Adrenal gland (tissue), 9 donors: ENCODE measurements at regions not wholly inside any gene's neighbourhood (a gene's known extent, or its start where the extent isn't known, plus 50 kb on each side); places are given as distances from the start of the nearest gene placed in this dataset.
"Not testable (repeated sequence)": the region's sequence is repeated elsewhere in the genome, so short reads cannot be mapped to it uniquely, and the experiment has no call there.

Experiments
- DNase-seq, 7 donors: peaks; one replicate each; pipeline ENCODE4 v3.0.0-alpha.2; 2019 to 2020
- H3K27ac ChIP-seq, 5 donors: fragments of 200-600 bp; sonication (generic) in 4 of 5; 1 replicate in 3 of 5; 2 replicates in 2 of 5; pipeline versions ENCODE4 v1.5.1 to v1.8.0; 2016 to 2020; ENCODE audit warnings: mild to moderate bottlenecking in 1 of 5
- H3K27me3 ChIP-seq: fragments of 200-600 bp; 2 replicates; pipeline ENCODE4 v1.8.0; 2021
- H3K36me3 ChIP-seq, 2 donors: fragments of 200-600 bp; replicated peaks in 1 of 2; 1 replicate in 1 of 2; 2 replicates in 1 of 2; pipeline versions ENCODE4 v1.5.1 to v1.8.0; 2018 to 2022
- H3K4me1 ChIP-seq, 2 donors: fragments of 200-600 bp; replicated peaks in 1 of 2; 1 replicate in 1 of 2; 2 replicates in 1 of 2; pipeline versions ENCODE4 v1.5.1 to v1.8.0; 2018 to 2021
- H3K4me3 ChIP-seq, 4 donors: fragments of 200-600 bp; sonication (generic) in 3 of 4; one replicate each; pipeline ENCODE4 v1.5.1; 2016 to 2018
- H3K9me3 ChIP-seq, 3 donors: fragments of 200-600 bp; sonication (generic) in 1 of 3; replicated peaks in 1 of 3; 1 replicate in 2 of 3; 2 replicates in 1 of 3; pipeline versions ENCODE4 v1.5.1 to v1.8.0; 2016 to 2021
- POLR2A ChIP-seq, 2 donors: fragments of 450-650 bp; IDR thresholded peaks; one replicate each; pipeline ENCODE4 v1.6.1; 2017; ENCODE audit warnings: antibody characterized with exemption in 2 of 2, mild to moderate bottlenecking in 2 of 2, moderate library complexity in 1 of 2
- WGBS, 4 donors: extraction: QIAGEN DNeasy Blood & Tissue Kit in 2 of 4; methylation state at CpG; one replicate each; pipeline versions ENCODE4 v1.1.5 to v1.1.7; 2013 to 2017; 5-methylcytosine and 5-hydroxymethylcytosine counted together
- intact Hi-C, 2 donors: fragments of 100-400 bp; cut with DNase I; formaldehyde crosslinking; loops; one replicate each; pipeline versions ENCODE4 v1.14.1 to v1.15.0; 2022 to 2023
- TF ChIP-seq, protein P1 (sequence below), 6 experiments: fragments of 450-650 bp in 4 of 6; fragments of 200-600 bp in 2 of 6; sonication (generic) in 1 of 6; IDR thresholded peaks; 1 replicate in 5 of 6; 2 replicates in 1 of 6; pipeline versions ENCODE4 v1.5.1 to v1.8.0; 2016 to 2021; ENCODE audit warnings: antibody characterized with exemption in 6 of 6, mild to moderate bottlenecking in 2 of 6, moderate library complexity in 1 of 6
- donor health status: healthy with polysubstance abuse.
- donor health status: Bipolar disorder and iron deficiency.
- donor health status: DM: yes; HTN: yes; CAD: no.
- donor health status: DM: no; HTN: no; CAD: no.
- donor health status: DM: no; HTN: no; CAD: no.

DNA sequence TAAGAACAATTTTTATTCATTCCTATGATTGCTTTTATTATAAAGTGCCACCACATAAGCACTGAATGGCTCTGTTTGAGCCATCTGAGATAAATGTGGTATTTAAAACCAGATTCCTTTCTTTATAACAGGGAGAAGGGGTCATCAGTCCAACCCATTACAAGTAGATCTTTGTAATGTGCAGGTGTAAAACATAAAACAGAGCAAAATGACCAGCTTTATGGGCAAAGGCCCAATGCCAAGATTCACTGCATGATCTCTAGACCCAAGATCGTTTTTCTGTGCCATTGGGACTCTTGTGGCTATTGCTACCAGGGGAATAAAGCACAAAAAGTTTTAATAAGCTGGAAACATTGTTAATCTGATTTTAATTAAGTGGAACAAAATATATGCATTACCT is 469.9 kb downstream of the PRR16 start:
- TF ChIP-seq POLR2A (IDR thresholded peaks at IDR 0.05) = no peak
- TF ChIP-seq, protein P1, sequence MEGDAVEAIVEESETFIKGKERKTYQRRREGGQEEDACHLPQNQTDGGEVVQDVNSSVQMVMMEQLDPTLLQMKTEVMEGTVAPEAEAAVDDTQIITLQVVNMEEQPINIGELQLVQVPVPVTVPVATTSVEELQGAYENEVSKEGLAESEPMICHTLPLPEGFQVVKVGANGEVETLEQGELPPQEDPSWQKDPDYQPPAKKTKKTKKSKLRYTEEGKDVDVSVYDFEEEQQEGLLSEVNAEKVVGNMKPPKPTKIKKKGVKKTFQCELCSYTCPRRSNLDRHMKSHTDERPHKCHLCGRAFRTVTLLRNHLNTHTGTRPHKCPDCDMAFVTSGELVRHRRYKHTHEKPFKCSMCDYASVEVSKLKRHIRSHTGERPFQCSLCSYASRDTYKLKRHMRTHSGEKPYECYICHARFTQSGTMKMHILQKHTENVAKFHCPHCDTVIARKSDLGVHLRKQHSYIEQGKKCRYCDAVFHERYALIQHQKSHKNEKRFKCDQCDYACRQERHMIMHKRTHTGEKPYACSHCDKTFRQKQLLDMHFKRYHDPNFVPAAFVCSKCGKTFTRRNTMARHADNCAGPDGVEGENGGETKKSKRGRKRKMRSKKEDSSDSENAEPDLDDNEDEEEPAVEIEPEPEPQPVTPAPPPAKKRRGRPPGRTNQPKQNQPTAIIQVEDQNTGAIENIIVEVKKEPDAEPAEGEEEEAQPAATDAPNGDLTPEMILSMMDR (IDR thresholded peaks at IDR 0.05) = no peak
- Histone ChIP-seq H3K27me3 (no peaks in the 10 kb centered on the region), H3K4me1 (no peaks in the 10 kb centered on the region), H3K27ac (no peak overlapping the region), H3K36me3 (no peaks in the 10 kb centered on the region), H3K4me3 (no peak overlapping the region), H3K9me3 (no peaks in the 10 kb centered on the region)
- DNase-seq = no peak
- intact Hi-C loops = no loop called here
- WGBS, 4 donors = 23 to 37% (median 27%) methylated on average over 1 of the region's 1 CpG

DNA sequence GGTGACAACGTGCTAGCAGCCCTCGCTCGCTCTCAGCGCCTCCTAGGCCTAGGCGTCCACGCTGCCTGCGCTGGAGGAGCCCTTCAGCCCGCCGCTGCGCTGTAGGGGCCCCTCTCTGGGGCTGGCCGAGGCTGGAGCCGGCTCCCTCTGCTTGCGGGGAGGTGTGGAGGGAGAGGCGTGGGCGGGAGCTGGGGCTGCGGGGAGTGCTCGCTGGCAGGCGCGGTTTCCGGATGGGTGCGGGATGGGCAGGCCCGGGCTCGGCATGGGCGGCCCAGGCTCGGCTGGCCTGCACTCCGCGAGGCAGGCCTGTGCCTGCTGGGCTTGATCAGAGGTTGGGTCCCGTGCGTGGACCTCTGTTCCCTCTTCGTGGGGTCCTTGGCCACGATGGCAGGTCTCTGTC is 472.6 kb downstream of the PRR16 start:
- TF ChIP-seq POLR2A (IDR thresholded peaks at IDR 0.05) = no peak
- no peaks in the 10 kb centered on the region for H3K9me3 ChIP-seq
- no peak overlapping the region for H3K27ac ChIP-seq
- intact Hi-C loops = no loop called here
- H3K4me1 ChIP-seq = no peaks in the 10 kb centered on the region
- DNase-seq = no peak
- H3K4me3 ChIP-seq = no peak overlapping the region
- H3K36me3 ChIP-seq = no peaks in the 10 kb centered on the region
- 82 to 87% (median 86%) methylated on average over 13 to 31 of the region's 31 CpGs for WGBS, 4 donors
- H3K27me3 ChIP-seq = no peaks in the 10 kb centered on the region

- 45 to 59% (median 50%) methylated on average over 1 of the region's 1 CpG for WGBS, 4 donors
- Histone ChIP-seq H3K9me3 (no peaks in the 10 kb centered on the region), H3K36me3 (no peaks in the 10 kb centered on the region), H3K4me1 (no peaks in the 10 kb centered on the region), H3K27ac (no peak overlapping the region), H3K27me3 (no peaks in the 10 kb centered on the region), H3K4me3 (no peak overlapping the region)
- TF ChIP-seq, protein P1 (IDR thresholded peaks at IDR 0.05) = no peak
- TF ChIP-seq POLR2A (IDR thresholded peaks at IDR 0.05) = no peak
- intact Hi-C loops = no loop called here
- DNase-seq = no peak
Measured at GRCh38 chr5:120938604-120939003, 474.5 kb downstream of the PRR16 start.

GRCh38 chr5:120942596-120943350 is 478.7 kb downstream of the PRR16 start:
- DNase-seq = no peak
- WGBS, 4 donors = 72 to 75% (median 74%) methylated on average over 8 of the region's 8 CpGs
- Histone ChIP-seq H3K27me3 (no peaks in the 10 kb centered on the region), H3K4me1 (no peaks in the 10 kb centered on the region), H3K4me3 (no peak overlapping the region), H3K27ac (no peak overlapping the region), H3K36me3 (no peaks in the 10 kb centered on the region), H3K9me3 (no peaks in the 10 kb centered on the region)
- intact Hi-C loops = no loop called here
- TF ChIP-seq, protein P1 (IDR thresholded peaks at IDR 0.05) = no peak
- TF ChIP-seq POLR2A (IDR thresholded peaks at IDR 0.05) = no peak

- H3K9me3 ChIP-seq, intact Hi-C loops, H3K4me1 ChIP-seq, H3K27me3 ChIP-seq, H3K36me3 ChIP-seq, DNase-seq, H3K4me3 ChIP-seq, H3K27ac ChIP-seq: not testable (repeated sequence)
- WGBS, 4 donors = 67 to 84% (median 76%) methylated on average over 1 to 4 of the region's 4 CpGs
Measured at GRCh38 chr5:120949596-120949995, 485.5 kb downstream of the PRR16 start.

DNA sequence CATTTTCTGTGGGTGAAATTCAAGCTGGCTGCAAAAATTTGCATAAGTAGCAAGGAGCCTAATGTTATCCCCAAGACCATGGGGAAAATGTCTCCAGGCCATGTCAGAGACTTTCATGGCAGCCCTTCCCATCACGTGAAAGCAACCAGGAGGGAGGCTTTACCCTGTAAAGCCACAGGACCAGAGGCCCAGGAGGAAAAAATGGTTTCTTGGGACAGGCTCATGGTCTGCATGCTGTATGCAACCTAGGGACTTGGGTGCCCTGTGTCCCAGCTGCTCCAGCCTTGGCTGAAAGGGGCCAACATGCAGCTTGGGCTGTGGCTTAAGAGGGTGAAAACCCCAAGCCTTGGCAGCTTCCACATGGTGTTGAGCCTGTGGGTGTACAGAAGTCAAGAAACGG is 489.3 kb downstream of the PRR16 start:
- H3K27ac ChIP-seq, H3K36me3 ChIP-seq, H3K4me1 ChIP-seq, H3K27me3 ChIP-seq, intact Hi-C loops, H3K4me3 ChIP-seq, DNase-seq, H3K9me3 ChIP-seq: not testable (repeated sequence)
- WGBS, 4 donors = 43 to 61% (median 54%) methylated on average over 2 of the region's 2 CpGs
